Left lung (tissue), 4 donors: ENCODE measurements at regions not wholly inside any gene's neighbourhood (a gene's known extent, or its start where the extent isn't known, plus 50 kb on each side); places are given as distances from the start of the nearest gene placed in this dataset.

Experiments used
- ATAC-seq: fragments of 200-7000 bp; cut with Tn5 transposase; one replicate; pipeline ENCODE4 v1.9.1; 2020; ENCODE audit warnings: moderate library complexity
- DNase-seq, 4 donors: peaks; one replicate each; pipeline ENCODE4 v3.0.0-alpha.2; 2013 to 2020
- H3K27ac ChIP-seq, 2 donors: fragments of 200-600 bp; sonication (generic) in 1 of 2; one replicate each; pipeline versions ENCODE4 v1.5.0 to v1.8.0; 2020 to 2021
- H3K27me3 ChIP-seq, 2 donors: fragments of 200-600 bp; sonication (generic) in 1 of 2; one replicate each; pipeline versions ENCODE4 v1.5.0 to v1.8.0; 2020 to 2021
- H3K36me3 ChIP-seq, 2 donors: fragments of 200-600 bp; sonication (generic) in 1 of 2; one replicate each; pipeline versions ENCODE4 v1.5.0 to v1.8.0; 2020 to 2021
- H3K4me1 ChIP-seq, 2 donors: fragments of 200-600 bp; one replicate each; pipeline ENCODE4 v1.8.0; 2021
- H3K4me3 ChIP-seq, 2 donors: fragments of 200-600 bp; sonication (generic) in 1 of 2; one replicate each; pipeline versions ENCODE4 v1.5.0 to v1.8.0; 2020 to 2021; ENCODE audit warnings: mild to moderate bottlenecking in 1 of 2
- H3K9me3 ChIP-seq, 2 donors: fragments of 200-600 bp; sonication (generic) in 1 of 2; one replicate each; pipeline versions ENCODE4 v1.5.0 to v1.8.0; 2020 to 2021
- CTCF ChIP-seq, 2 donors: fragments of 200-600 bp; sonication (generic) in 1 of 2; IDR thresholded peaks; one replicate each; pipeline versions ENCODE4 v1.5.0 to v1.8.0; 2021; ENCODE audit warnings: antibody characterized with exemption in 2 of 2
- intact Hi-C, 2 donors: fragments of 100-400 bp; cut with DNase I; formaldehyde crosslinking; loops; one replicate each; pipeline versions ENCODE4 v1.11.2 to v1.14.2; 2022
- donor health status: DM: no; HTN: yes; CAD: no.
- donor health status: DM: no; HTN: no; CAD: no.

- intact Hi-C loops, result no loop called here
- Histone ChIP-seq H3K4me1 (no peaks in the 10 kb centered on the region), H3K4me3 (no peak overlapping the region), H3K9me3 (peaks cover 0 to 9% of the 10 kb centered on the region in 2 donors), H3K27me3 (no peaks in the 10 kb centered on the region), H3K36me3 (no peaks in the 10 kb centered on the region), H3K27ac (no peak overlapping the region)
- ATAC-seq (no peak), DNase-seq (no peak)
- TF ChIP-seq CTCF (IDR thresholded peaks at IDR 0.05), result no peak
Measured at GRCh38 chr12:68435299-68435637, 103.1 kb upstream of the MDM1 start.

- Histone ChIP-seq H3K4me1 (no peaks in the 10 kb centered on the region), H3K36me3 (no peaks in the 10 kb centered on the region), H3K27ac (no peak overlapping the region), H3K27me3 (no peaks in the 10 kb centered on the region), H3K4me3 (no peak overlapping the region), H3K9me3 (peaks cover 0 to 9% of the 10 kb centered on the region in 2 donors)
- no peak for TF ChIP-seq CTCF (IDR thresholded peaks at IDR 0.05)
- DNase-seq, result no peak
- ATAC-seq, result no peak
- intact Hi-C loops, result no loop called here
Measured at GRCh38 chr12:68435816-68436215, 103.7 kb upstream of the MDM1 start.

- no peaks in the 10 kb centered on the region for H3K27me3 ChIP-seq
- intact Hi-C loops, result no loop called here
- no peak overlapping the region for H3K27ac ChIP-seq
- H3K4me1 ChIP-seq, result no peaks in the 10 kb centered on the region
- ATAC-seq, result no peak
- no peak for DNase-seq
- no peak for TF ChIP-seq CTCF (IDR thresholded peaks at IDR 0.05)
- H3K36me3 ChIP-seq, result no peaks in the 10 kb centered on the region
- H3K9me3 ChIP-seq, result peaks cover 0 to 9% of the 10 kb centered on the region in 2 donors
- H3K4me3 ChIP-seq, result no peak overlapping the region
Measured at GRCh38 chr12:68438601-68439000, 106.4 kb upstream of the MDM1 start.

- Histone ChIP-seq H3K4me3 (no peak overlapping the region), H3K36me3 (no peaks in the 10 kb centered on the region), H3K4me1 (no peaks in the 10 kb centered on the region), H3K9me3 (peaks cover 0 to 9% of the 10 kb centered on the region in 2 donors), H3K27me3 (no peaks in the 10 kb centered on the region), H3K27ac (no peak overlapping the region)
- no peak for TF ChIP-seq CTCF (IDR thresholded peaks at IDR 0.05)
- intact Hi-C loops, result no loop called here
- DNase-seq (no peak), ATAC-seq (no peak)
Measured at GRCh38 chr12:68439368-68440045, 107.3 kb upstream of the MDM1 start.

- no peak for TF ChIP-seq CTCF (IDR thresholded peaks at IDR 0.05)
- H3K27me3 ChIP-seq, result no peaks in the 10 kb centered on the region
- H3K4me1 ChIP-seq, result no peaks in the 10 kb centered on the region
- no peak for ATAC-seq
- H3K36me3 ChIP-seq, result no peaks in the 10 kb centered on the region
- H3K27ac ChIP-seq, result no peak overlapping the region
- no peak for DNase-seq
- intact Hi-C loops, result no loop called here
- peaks cover 0 to 5% of the 10 kb centered on the region in 2 donors for H3K9me3 ChIP-seq
- H3K4me3 ChIP-seq, result no peak overlapping the region
Measured at GRCh38 chr12:68440068-68440581, 108.0 kb upstream of the MDM1 start.
